GM19395 (cell line): ENCODE measurements at regions not wholly inside any gene's neighbourhood (a gene's known extent, or its start where the extent isn't known, plus 50 kb on each side); places are given as distances from the start of the nearest gene placed in this dataset.

ENCODE experiments used
- ATAC-seq: cut with Tn5 transposase; IDR thresholded peaks from one replicate; pipeline ENCODE4 v1.9.1; 2021; ENCODE audit warnings: mild to moderate bottlenecking, moderate library complexity; ENCODE audit not compliant: unreplicated experiment

DNA sequence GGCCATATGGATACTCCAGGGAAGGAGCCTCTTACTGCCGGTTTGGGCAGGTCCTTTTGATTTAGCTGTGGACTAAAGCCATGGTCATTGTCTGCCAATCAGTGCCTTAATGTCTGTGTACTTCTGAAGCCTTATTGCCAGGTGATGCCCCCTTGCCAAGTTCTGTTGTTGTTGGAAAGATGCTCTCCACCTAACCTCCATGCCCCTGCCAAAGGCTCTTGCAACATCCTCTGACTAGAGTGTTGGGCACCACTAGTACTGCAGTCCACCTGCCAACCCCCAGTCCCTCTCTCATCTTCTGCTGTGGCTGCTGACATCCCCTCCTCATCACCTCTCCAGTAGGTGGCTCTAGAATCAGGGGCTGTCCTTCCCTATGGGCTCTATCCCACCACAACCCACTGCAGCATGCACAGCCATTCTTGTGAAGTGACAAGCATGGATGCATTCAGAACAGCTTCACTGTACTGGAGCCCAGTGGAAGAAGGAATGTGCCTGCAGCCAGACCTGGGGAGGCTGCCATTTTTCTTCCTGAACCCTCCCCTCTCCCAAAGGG lies 375.3 kb upstream of the CDH5 start:
- no peak for ATAC-seq

DNA sequence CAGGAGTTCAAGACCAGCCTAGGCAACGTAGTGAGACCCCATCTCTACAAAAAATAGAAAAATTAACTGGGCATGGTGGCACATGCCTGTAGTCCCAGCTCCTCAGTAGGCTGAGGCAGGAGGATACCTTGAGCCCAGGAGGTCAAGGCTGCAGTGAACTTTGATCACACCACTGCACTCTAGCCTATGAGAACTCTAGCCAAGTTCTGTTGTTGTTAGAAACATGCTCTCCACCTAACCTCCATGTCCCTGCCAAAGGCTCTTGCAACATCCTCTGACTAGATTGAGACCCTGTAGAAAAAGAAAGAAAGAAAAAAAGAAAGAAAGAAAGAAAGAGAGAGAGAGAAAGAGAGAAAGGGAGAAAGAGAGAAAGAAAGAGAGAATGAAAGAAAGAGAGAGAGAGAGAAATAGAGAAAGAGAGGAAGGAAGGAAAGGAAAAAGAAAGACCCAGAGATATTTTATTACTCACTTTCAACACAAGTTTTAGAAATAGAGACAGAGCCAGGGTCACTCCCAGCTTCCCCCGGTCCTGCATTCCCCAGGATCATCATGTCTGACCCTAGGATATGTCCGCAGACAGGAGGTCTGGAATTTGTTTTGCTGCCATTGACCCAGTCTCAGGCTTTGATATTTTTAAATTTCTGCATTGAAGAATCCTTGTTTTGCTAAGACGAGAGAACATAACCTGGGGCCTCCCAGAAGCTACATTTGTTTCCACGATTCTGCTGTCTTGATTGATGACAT lies 376.5 kb upstream of the CDH5 start:
- ATAC-seq, result no peak

- no peak for ATAC-seq
These were observed 378.4 kb upstream of the CDH5 start for GRCh38 chr16:65988024-65988595.

GRCh38 chr16:65984296-65984695 lies 382.2 kb upstream of the CDH5 start:
- ATAC-seq, result no peak

- ATAC-seq, result no peak
These were observed 385.4 kb upstream of the CDH5 start for GRCh38 chr16:65981057-65981456.

DNA sequence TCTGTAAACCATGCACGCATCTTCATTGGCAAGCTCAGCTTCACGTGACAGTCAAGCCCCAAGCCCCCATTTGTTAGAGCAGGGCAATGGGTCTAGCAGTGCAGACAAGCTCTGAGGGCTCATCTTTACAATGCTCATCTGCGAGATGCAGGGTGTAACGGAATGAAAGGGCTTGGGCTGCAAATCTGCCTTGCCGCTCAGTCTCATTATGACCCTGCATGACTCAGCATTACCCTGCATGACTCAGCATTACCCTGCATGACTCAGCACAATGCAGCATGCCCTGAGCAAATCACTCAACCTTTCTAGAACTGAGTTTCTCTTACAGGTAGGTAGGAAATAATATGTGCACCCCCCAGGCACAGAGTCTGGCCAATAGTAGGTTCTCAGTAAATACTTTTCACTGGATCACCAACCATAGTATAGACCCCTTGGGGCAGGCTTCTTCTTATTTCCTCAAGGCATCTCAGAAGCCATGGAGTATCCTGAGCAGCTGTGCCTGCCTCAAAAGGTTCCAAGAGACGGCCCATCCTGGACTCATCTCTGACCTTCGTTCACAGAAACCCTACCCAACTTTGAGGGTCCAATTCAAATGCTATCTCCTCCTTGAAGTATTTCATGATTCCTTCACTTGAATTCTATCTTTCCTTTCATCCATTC lies 391.3 kb upstream of the CDH5 start:
- no peak for ATAC-seq

- no peak for ATAC-seq
These were observed 399.1 kb upstream of the CDH5 start for GRCh38 chr16:65967376-65967775.

- no peak for ATAC-seq
These were observed 400.9 kb upstream of the CDH5 start for GRCh38 chr16:65965628-65966027.

GRCh38 chr16:65964752-65965151 lies 401.7 kb upstream of the CDH5 start:
- no peak for ATAC-seq

DNA sequence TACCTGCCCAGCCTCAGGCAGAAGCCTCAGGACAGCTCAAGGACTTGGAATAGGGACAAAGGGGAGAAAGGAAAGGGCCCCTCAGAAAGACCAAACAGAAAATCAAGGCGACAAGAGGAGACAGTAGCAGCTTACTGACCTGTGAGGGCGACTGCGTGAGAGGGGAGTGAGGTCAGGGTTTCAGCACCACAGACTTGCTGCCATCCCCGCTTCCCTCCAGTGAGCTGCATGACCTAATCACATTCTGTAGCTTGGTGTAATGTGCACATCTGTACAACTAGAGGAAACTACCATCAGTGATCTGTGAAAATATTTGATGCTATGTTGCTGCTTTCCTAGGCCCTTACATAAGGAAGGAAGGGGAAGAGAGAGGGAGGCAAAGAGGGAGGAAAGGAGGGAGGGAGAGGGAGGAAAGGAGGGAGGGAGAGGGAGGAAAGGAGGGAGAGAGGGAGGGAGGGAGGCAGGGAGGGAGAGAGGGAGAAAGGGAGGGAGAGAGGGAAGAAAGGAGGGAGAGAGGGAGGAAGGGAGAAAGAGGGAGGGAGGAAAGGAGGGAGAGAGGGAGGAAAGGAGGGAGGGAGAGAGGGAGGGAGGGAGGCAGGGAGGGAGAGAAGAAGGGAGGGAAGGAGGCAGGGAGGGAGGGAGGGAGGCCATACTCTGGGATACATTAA lies 404.9 kb upstream of the CDH5 start:
- no peak for ATAC-seq

DNA sequence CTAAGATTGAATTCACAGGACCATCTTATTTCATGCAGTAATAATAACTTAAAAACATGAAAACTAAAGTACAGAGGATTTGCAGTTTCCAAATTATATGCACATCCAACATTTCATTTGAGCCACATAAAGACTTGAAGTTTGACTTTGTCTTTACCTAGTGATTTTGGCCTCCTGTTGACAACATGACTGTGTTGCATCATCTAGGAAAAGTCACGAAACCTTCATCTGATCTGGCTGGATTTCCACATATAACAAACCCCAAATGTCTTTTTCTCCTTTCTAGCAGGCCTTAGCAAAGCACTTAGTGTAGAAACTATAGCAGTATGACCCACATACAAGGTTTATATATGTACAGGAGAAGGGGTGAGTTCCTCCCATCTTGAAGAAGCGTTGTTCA lies 406.5 kb upstream of the CDH5 start:
- no peak for ATAC-seq

GRCh38 chr16:65958086-65958485 lies 408.4 kb upstream of the CDH5 start:
- ATAC-seq, result no peak

DNA sequence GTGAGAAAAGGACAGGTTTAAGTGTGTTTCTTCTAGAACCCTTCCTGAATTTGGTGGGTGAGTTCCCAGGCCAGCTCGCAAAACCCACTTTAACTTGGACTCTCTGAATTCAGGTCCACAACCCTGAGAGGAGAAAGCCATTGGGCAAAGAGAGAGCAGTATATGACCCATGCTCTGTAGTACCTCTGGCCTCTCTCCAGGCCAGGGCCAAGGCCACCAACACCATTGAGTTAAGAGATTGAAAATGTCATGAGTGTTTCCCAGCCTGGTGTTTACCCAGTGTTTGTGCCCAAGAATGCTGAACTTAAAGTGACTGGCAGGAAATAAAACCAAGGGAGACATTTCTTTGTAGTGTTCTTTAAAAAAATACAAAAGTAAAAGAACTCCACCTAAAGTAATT lies 410.4 kb upstream of the CDH5 start:
- no peak for ATAC-seq

DNA sequence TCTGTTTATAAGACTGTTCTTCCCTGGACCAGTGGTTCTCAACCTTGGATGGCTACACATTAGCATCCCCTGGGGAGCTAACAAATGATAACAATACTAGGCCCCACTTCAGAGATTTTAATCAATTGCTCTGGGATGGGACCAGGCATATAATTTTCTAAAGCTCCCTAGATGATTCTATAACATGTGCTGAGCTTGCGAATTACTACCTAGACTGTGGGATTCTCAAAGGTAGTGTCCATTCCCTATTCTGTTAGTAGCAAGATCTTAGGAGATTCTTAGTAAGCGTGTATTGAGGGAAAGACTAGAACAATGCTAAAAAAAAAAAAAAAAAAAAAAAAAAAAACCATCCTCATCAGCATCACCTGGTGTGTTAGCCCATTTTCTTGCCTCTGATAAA lies 412.0 kb upstream of the CDH5 start:
- no peak for ATAC-seq

GRCh38 chr16:65950211-65950610 lies 416.3 kb upstream of the CDH5 start:
- ATAC-seq, result no peak

DNA sequence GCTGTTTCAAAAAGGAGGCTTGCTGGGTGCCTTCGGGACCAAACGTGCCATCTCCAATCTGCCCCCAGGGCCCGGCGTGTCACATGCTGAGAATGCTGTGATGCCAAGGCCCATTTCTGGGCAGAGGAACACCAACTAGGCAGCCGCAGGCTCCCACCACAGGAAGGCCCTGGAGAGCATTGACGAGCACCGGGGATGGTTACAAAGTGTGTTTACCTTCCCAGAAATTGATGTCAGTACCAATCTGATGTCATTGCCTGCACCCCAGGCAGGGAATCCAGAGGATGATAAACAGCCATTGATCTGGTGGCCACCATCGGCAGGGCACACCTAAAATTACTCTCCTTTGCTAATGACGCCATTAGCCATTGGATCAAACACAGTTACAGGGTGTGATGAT lies 418.1 kb upstream of the CDH5 start:
- ATAC-seq, result no peak

- ATAC-seq, result no peak
These were observed 418.5 kb upstream of the CDH5 start for GRCh38 chr16:65947951-65948350.

GRCh38 chr16:65945493-65945892 lies 421.0 kb upstream of the CDH5 start:
- ATAC-seq, result no peak

GRCh38 chr16:65944361-65944760 lies 422.1 kb upstream of the CDH5 start:
- ATAC-seq, result no peak

DNA sequence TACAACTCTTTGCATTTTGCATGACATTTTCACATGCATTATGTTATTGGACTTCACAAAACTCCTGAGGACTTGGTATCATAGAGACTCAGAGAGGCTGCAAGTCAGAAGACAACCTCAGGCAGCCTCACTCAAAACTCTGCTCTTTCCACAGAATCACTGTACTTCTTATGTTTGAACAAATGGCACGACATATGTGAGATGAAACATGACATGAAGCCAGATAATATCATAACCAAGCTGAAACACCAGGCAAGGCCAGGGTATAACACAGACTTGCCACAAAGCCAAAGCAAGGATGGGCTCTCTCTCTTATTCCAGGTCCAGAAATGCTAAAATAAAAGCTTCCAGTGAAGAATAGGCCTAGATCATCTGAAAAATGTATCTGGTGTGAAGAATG lies 425.8 kb upstream of the CDH5 start:
- ATAC-seq, result no peak

DNA sequence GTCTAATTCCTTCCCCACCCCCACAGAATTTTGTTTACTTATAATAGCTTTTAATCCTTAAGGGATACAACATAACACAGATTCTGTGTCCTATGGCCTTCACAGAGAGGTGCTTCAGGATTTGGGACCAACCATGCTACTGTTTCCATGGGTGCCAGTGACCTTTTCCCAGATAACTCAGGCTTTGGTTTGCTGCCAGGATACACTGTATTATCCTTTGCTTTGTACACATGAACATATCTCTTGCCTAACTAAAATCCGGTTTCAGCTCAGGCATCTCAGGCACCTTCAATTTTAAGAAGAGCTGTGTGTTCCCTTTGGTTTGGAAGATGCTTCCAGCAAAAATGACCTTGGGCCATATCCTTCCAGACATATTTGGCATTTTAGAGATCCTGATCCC lies 428.4 kb upstream of the CDH5 start:
- ATAC-seq, result no peak

- ATAC-seq, result no peak
These were observed 429.0 kb upstream of the CDH5 start for GRCh38 chr16:65937455-65937854.
